ENCODE measurements at regions not wholly inside any gene's neighbourhood (a gene's known extent, or its start where the extent isn't known, plus 50 kb on each side); places are given as distances from the start of the nearest gene placed in this dataset.

- Histone ChIP-seq H3K9me3 (no peaks in the 10 kb centered on the region), H3K27ac (no peak overlapping the region), H3K27me3 (no peaks in the 10 kb centered on the region), H3K36me3 (no peaks in the 10 kb centered on the region), H3K4me3 (no peak overlapping the region), H3K4me1 (no peaks in the 10 kb centered on the region)
- no peak for TF ChIP-seq CTCF (IDR thresholded peaks at IDR 0.05)
- no peak for DNase-seq (ENCODE audit: low spot score in 2 of 2)
- intact Hi-C loops (cut with DNase I), result no loop called here
Observed at GRCh38 chr13:105670179-105670990, 865.1 kb downstream of the EFNB2 start.

- no peaks in the 10 kb centered on the region for H3K27me3 ChIP-seq
- no peaks in the 10 kb centered on the region for H3K9me3 ChIP-seq
- no peaks in the 10 kb centered on the region for H3K4me1 ChIP-seq
- H3K36me3 ChIP-seq, result no peaks in the 10 kb centered on the region
- H3K4me3 ChIP-seq, result no peak overlapping the region
- no peak overlapping the region for H3K27ac ChIP-seq
- DNase-seq (ENCODE audit: low spot score in 2 of 2), result no peak
- intact Hi-C loops (cut with DNase I), result no loop called here
- TF ChIP-seq CTCF (IDR thresholded peaks at IDR 0.05), result no peak
Observed at GRCh38 chr13:105665284-105665683, 870.2 kb downstream of the EFNB2 start.

- Histone ChIP-seq H3K9me3 (no peaks in the 10 kb centered on the region), H3K4me1 (no peaks in the 10 kb centered on the region), H3K27ac (no peak overlapping the region), H3K36me3 (no peaks in the 10 kb centered on the region), H3K4me3 (no peak overlapping the region), H3K27me3 (no peaks in the 10 kb centered on the region)
- TF ChIP-seq CTCF (IDR thresholded peaks at IDR 0.05), result no peak
- intact Hi-C loops (cut with DNase I), result no loop called here
- DNase-seq (ENCODE audit: low spot score in 2 of 2), result no peak
Observed at GRCh38 chr13:105663182-105663581, 872.3 kb downstream of the EFNB2 start.

GRCh38 chr13:105660561-105660960, 874.9 kb downstream of the EFNB2 start:
- intact Hi-C loops (cut with DNase I), result no loop called here
- H3K9me3 ChIP-seq, result no peaks in the 10 kb centered on the region

GRCh38 chr13:105658431-105658830, 877.0 kb downstream of the EFNB2 start:
- TF ChIP-seq CTCF (IDR thresholded peaks at IDR 0.05), result no peak
- DNase-seq (ENCODE audit: low spot score in 2 of 2), result no peak
- Histone ChIP-seq H3K9me3 (no peaks in the 10 kb centered on the region), H3K4me3 (no peak overlapping the region), H3K4me1 (no peaks in the 10 kb centered on the region), H3K27me3 (no peaks in the 10 kb centered on the region), H3K36me3 (no peaks in the 10 kb centered on the region), H3K27ac (no peak overlapping the region)
- intact Hi-C loops (cut with DNase I), result no loop called here

More at GRCh38 chr13:105660561-105660960, 874.9 kb downstream of the EFNB2 start:
- Histone ChIP-seq H3K4me1 (no peaks in the 10 kb centered on the region), H3K4me3 (no peak overlapping the region), H3K27ac (no peak overlapping the region), H3K27me3 (no peaks in the 10 kb centered on the region), H3K36me3 (no peaks in the 10 kb centered on the region)
- no peak for DNase-seq (ENCODE audit: low spot score in 2 of 2)
- no peak for TF ChIP-seq CTCF (IDR thresholded peaks at IDR 0.05)

Measured in ascending aorta (tissue), 2 donors.